Fibroblast of skin of scalp (primary cell): ENCODE measurements at regions not wholly inside any gene's neighbourhood (a gene's known extent, or its start where the extent isn't known, plus 50 kb on each side); places are given as distances from the start of the nearest gene placed in this dataset.
"Not testable (repeated sequence)": the region's sequence is repeated elsewhere in the genome, so short reads cannot be mapped to it uniquely, and the experiment has no call there.

Experiments
- DNase-seq: peaks from one replicate; pipeline ENCODE4 v3.0.0-alpha.2; 2013

GRCh38 chr7:87007038-87007437 is 52.4 kb downstream of the ELAPOR2 start:
- no peak for DNase-seq

GRCh38 chr7:87004956-87005355 is 54.5 kb downstream of the ELAPOR2 start:
- no peak for DNase-seq

- no peak for DNase-seq
Measured at GRCh38 chr7:87003872-87004798, 55.3 kb downstream of the ELAPOR2 start.

GRCh38 chr7:87001214-87001613 is 58.2 kb downstream of the ELAPOR2 start:
- peak; percentile 18 for DNase-seq

- peak; percentile 4 for DNase-seq
Measured at GRCh38 chr7:87000344-87000743, 59.1 kb downstream of the ELAPOR2 start.

- DNase-seq: no peak
Measured at GRCh38 chr7:86999750-87000149, 59.7 kb downstream of the ELAPOR2 start.

GRCh38 chr7:86995814-86996213 is 63.6 kb downstream of the ELAPOR2 start:
- DNase-seq: no peak

GRCh38 chr7:86995052-86995725 is 64.3 kb downstream of the ELAPOR2 start:
- DNase-seq: no peak

- DNase-seq: peak; percentile 23
Measured at GRCh38 chr7:86991771-86992191, 67.7 kb downstream of the ELAPOR2 start.

- no peak for DNase-seq
Measured at GRCh38 chr7:86991093-86991769, 68.2 kb downstream of the ELAPOR2 start.

GRCh38 chr7:86989407-86989806 is 70.0 kb downstream of the ELAPOR2 start:
- DNase-seq: no peak

- not testable (repeated sequence) for DNase-seq
Measured at GRCh38 chr7:86987834-86988233, 71.6 kb downstream of the ELAPOR2 start.

GRCh38 chr7:86987358-86987757 is 72.1 kb downstream of the ELAPOR2 start:
- DNase-seq: not testable (repeated sequence)

GRCh38 chr7:86985342-86985741 is 74.1 kb downstream of the ELAPOR2 start:
- DNase-seq: not testable (repeated sequence)

- not testable (repeated sequence) for DNase-seq
Measured at GRCh38 chr7:86983654-86984053, 75.8 kb downstream of the ELAPOR2 start.

GRCh38 chr7:86981937-86982336 is 77.5 kb downstream of the ELAPOR2 start:
- not testable (repeated sequence) for DNase-seq

- no peak for DNase-seq
Measured at GRCh38 chr7:86981127-86981526, 78.3 kb downstream of the ELAPOR2 start.

- no peak for DNase-seq
Measured at GRCh38 chr7:86980223-86980622, 79.2 kb downstream of the ELAPOR2 start.

- DNase-seq: no peak
Measured at GRCh38 chr7:86978808-86979506, 80.5 kb downstream of the ELAPOR2 start.

GRCh38 chr7:86976958-86977357 is 82.5 kb downstream of the ELAPOR2 start:
- DNase-seq: no peak

- DNase-seq: no peak
Measured at GRCh38 chr7:86975914-86976313, 83.5 kb downstream of the ELAPOR2 start.

GRCh38 chr7:86975449-86975848 is 84.0 kb downstream of the ELAPOR2 start:
- no peak for DNase-seq
